GM06990 (cell line): ENCODE measurements at regions not wholly inside any gene's neighbourhood (a gene's known extent, or its start where the extent isn't known, plus 50 kb on each side); places are given as distances from the start of the nearest gene placed in this dataset.

Source experiments
- DNase-seq: peaks from one replicate; pipeline ENCODE4 v3.0.0-alpha.2; 2011; ENCODE audit not compliant: insufficient read length; ENCODE audit errors: extremely low read depth
- H3K27me3 ChIP-seq: replicated peaks from 2 replicates; pipeline ENCODE4 v1.6.0; 2011; ENCODE audit warnings: low read length; ENCODE audit not compliant: control insufficient read depth, insufficient read depth
- H3K36me3 ChIP-seq: 2 replicates; pipeline ENCODE4 v1.5.1; 2011; ENCODE audit warnings: low read length; ENCODE audit not compliant: control insufficient read depth, insufficient read depth
- H3K4me3 ChIP-seq: replicated peaks from 2 replicates; pipeline ENCODE4 v1.5.1; 2011; ENCODE audit warnings: low read depth, mild to moderate bottlenecking, control low read depth, low read length
- CTCF ChIP-seq: IDR thresholded peaks from 2 replicates; pipeline ENCODE4 v1.5.1; 2011; ENCODE audit warnings: low read length, control low read depth, mild to moderate bottlenecking, inconsistent platforms; ENCODE audit not compliant: insufficient read depth, poor library complexity, severe bottlenecking

- Histone ChIP-seq H3K4me3 (no peak overlapping the region), H3K27me3 (no peaks in the 10 kb centered on the region; the same call in 1 of the 2 replicates), H3K36me3 (no peaks in the 10 kb centered on the region)
- TF ChIP-seq CTCF: no peak
- DNase-seq: no peak
Observed at GRCh38 chr5:138640646-138641254, 65.5 kb upstream of the HSPA9 start.

GRCh38 chr5:138640138-138640537 lies 64.9 kb upstream of the HSPA9 start:
- no peak for DNase-seq
- Histone ChIP-seq H3K36me3 (no peaks in the 10 kb centered on the region), H3K4me3 (no peak overlapping the region), H3K27me3 (no peaks in the 10 kb centered on the region; the same call in 1 of the 2 replicates)
- TF ChIP-seq CTCF: no peak

- TF ChIP-seq CTCF: no peak
- no peaks in the 10 kb centered on the region; the same call in 1 of the 2 replicates for H3K27me3 ChIP-seq
- no peaks in the 10 kb centered on the region for H3K36me3 ChIP-seq
- DNase-seq: no peak
- no peak overlapping the region for H3K4me3 ChIP-seq
Observed at GRCh38 chr5:138639326-138639725, 64.1 kb upstream of the HSPA9 start.

DNA sequence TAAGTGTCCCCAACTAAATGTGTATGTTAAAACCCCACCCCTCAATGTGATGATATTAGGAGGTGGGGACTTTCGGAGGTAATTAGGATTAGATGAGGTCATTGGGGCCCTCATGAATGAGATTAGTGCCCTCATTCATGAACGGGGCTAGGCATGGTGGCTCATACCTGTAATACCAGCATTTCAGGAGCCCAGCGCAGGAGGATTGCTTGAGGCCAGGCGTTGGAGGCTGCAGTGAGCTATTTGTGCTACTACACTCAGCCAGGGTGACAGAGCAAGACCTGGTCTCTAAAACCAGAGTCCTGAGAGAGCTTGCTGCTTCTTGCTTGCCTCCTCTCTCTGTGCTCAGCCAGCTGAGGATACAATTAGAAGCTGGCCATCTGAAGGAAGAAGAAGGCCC lies 62.1 kb upstream of the HSPA9 start:
- Histone ChIP-seq H3K27me3 (no peaks in the 10 kb centered on the region; the same call in 1 of the 2 replicates), H3K36me3 (no peaks in the 10 kb centered on the region), H3K4me3 (no peak overlapping the region)
- no peak for DNase-seq
- no peak for TF ChIP-seq CTCF

- Histone ChIP-seq H3K4me3 (no peak overlapping the region), H3K27me3 (no peaks in the 10 kb centered on the region; the same call in 1 of the 2 replicates), H3K36me3 (no peaks in the 10 kb centered on the region)
- TF ChIP-seq CTCF: no peak
- no peak for DNase-seq
Observed at GRCh38 chr5:138636398-138636944, 61.3 kb upstream of the HSPA9 start.

DNA sequence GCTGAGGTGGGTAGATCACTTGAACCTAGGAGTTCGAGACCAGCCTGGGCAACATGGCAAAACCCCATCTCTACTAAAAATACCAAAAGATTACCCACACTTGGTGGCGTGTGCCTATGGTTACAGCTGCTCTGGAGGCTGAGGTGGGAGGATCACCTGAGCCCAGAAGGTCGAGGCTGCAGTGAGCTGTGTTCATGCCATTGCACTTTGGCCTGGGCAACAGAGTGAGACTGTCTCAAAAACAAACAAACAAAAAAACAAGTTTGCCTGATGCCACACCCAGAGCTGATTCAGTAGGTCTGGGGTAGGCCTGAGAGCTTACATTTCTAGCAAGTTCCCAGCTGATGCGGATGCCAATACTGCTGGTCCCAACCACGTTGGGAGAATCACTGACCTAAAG lies 60.5 kb upstream of the HSPA9 start:
- Histone ChIP-seq H3K36me3 (no peaks in the 10 kb centered on the region), H3K27me3 (no peaks in the 10 kb centered on the region; the same call in 1 of the 2 replicates), H3K4me3 (no peak overlapping the region)
- DNase-seq: no peak
- no peak for TF ChIP-seq CTCF
